GM18499 (cell line): ENCODE measurements at regions not wholly inside any gene's neighbourhood (a gene's known extent, or its start where the extent isn't known, plus 50 kb on each side); places are given as distances from the start of the nearest gene placed in this dataset.

Experiments used
- ATAC-seq: cut with Tn5 transposase; IDR thresholded peaks from one replicate; pipeline ENCODE4 v1.9.1; 2021; ENCODE audit warnings: moderate number of reproducible peaks; ENCODE audit not compliant: insufficient read depth, unreplicated experiment

DNA sequence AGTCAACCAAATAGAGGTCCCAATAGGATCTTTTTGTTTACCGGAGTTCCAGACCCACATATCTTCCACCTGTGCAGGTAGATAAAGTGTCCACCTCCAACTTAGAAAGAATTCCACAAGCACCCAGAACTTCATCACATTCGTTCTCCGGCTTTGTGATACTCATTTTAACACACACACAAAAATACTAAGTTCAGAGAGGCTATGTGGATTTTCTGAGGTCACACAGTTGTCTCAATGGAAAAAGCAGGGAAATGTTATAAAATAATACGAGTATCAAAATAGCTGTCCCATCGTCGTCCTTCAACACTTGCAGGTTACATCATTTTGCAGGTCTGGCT is 137.5 kb downstream of the TMCO5A start:
- ATAC-seq = no peak

DNA sequence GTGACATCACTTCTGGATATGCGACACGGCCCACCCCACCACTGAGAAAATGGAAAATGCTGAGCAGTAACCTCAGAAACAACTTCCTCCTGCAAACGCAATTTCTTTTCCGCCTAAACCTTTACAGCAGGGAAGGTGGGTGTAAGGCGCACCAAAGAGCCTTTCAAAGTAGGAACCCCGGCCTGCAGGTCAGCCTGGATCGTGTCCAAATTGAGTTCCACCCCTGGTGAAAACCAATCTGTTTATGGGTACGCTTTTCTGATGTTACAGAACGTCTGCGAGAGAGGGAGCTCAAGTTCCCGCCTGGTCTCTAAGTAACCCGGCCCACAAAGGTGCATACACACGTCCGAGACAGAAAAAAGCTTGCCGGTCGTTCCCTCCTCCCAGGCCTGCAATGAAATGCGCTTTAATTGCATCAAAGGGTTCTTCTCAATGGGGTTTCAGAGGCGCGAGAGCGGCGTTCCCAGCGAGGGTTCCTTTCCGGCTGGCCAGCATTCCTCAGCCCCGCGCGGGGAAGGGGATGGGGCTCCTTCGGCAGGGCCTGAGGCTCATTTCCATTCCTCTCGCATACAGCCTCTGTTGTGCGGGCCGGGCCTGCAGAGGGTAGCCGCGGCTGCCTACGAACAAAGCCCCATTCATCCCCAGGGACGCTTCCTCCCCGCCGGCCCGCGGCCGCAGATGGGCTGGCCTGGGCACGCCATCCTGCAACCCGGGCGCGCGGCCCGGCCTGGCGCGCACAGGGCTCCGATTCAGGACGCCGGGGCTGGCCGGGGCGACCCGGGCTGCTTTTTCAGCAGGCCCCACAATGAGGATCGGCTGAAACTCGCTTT is 138.1 kb downstream of the TMCO5A start:
- peak; percentile 31 for ATAC-seq

DNA sequence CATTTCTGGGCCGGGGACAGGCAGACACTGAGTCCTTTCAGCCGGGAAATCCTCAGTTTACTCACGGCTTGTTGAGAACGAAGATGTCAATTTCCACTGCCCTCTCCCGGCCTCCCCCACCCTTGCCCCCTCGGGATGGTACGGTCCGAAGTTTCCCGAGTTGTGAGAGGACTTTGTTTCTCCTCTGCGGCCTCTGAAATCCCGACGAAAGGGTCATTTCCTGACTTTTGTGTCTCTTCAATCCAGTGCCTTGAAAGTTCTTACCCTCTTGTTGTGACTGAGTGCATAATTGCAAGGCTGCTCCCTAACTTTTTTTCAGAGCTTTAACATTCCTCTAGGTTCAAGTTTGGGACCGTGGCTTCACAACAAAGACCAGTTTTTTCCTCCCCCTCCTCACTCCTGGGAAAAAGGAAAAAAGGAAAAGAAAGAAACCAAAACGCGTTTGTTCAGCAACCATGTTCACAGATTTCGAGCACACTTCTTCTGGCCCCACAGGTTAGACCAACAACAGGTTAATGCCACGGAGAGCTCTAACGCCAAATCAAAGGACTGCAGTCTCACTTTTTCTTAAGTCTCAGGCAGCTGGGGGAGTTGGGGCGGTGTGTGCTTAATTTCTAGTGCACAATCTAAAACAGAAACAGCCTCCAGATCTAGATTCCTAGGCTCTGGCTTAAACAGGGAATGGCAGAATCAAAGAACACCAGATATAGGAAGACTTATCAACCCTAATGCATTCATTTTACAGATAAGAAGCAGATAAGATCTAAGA is 138.9 kb downstream of the TMCO5A start:
- no peak for ATAC-seq

DNA sequence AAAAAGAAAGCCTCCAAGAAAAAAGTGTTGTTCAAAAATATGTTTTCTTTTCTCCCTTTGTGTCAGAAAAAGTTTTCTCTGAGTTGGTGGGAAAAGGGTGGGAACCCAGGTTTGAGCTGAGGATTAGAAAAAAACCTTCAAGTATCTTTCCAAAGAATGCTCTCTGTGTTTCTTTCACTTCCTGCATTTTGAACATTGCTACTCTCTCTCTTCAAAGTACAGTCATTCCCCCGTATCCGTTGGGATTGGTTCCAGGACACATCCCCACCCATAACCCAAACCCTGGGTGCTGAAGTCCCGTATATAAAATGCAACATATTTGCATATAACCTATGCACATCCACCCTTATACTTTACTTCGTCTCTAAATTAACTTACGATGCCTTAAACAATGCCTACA is 139.6 kb downstream of the TMCO5A start:
- no peak for ATAC-seq

DNA sequence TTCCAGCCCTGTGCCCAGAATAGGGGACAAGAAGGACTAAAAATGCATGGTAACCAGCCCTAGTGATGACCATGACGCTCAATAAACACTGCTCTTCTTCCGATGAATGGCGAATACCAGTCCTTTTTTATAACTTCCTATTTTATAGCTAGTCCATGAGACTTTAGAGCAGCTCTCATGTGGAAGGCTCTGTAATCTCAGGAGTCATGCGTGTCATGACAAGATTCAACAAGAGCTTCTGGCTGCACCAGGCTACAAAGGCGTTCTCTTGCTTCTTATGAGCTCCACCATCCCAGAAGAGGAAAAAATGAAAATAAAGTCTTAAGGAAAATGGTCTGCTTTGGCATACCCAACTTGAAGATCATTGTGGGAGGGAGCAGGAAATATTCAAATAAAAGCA is 141.0 kb downstream of the TMCO5A start:
- ATAC-seq = no peak

DNA sequence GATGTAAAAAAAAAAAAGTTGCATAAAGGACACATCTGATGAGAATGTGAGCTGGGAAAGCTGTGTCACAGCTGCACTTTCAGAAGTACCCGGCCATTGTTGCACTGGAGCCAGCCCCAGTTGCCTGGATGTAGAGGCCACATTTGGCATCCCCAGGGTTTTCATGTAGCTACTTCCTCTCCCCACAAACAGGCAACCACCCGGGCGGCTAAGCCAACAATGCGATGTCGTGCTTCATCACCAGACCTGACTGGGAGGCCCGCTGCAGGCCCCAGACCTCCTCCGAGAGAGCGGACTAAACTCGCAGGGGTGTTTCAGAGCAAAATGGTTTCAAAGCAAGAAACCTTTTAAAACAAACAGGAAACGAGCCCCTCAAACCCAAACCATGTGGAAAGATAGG is 142.3 kb downstream of the TMCO5A start:
- no peak for ATAC-seq

DNA sequence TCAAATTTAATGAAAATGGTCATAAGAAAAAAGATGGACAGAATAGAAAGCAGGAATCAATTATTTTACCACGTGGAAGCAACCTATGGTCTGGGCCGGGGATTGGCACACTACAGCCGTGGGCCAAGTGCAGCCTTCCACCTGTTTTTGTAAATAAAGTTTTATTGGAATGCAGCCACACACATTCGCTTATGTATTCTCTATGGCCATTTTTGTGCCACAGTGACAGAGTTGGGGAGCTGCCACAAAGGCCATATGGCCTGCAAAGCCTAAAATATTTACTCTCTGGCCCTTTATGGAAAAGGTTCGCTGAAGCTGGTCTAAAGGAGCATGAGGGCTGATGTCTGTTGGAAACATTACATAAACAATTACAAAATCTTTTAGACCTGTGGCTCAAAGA is 144.8 kb downstream of the TMCO5A start:
- ATAC-seq = no peak

DNA sequence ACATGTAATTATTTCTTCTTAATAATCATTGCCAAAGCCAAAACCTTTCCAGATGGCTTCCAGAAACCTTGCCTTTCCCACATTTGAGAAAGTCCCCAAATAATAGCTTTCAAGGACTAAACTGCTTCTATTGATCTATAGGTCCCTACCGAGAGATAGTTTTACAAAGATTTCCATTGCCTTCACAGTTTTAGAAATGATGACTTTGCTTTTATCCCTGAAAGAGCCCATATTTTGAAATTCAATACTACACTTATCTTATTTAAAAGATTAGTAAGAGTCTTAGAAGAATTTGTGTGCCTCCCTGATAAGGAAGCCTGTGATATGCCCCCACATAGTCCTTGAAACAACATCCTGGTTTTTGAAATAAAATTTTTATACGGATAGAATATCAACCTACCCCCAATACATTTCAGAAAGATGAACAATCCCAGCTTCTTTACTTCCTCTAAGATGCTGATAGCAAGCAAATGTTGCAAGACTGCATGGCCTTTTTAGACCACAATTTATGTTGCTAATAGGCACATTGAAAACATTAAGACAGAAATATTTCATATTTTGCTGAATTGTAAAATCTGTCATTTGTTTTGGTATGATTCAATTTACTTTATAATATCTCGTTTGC is 146.3 kb downstream of the TMCO5A start:
- no peak for ATAC-seq

DNA sequence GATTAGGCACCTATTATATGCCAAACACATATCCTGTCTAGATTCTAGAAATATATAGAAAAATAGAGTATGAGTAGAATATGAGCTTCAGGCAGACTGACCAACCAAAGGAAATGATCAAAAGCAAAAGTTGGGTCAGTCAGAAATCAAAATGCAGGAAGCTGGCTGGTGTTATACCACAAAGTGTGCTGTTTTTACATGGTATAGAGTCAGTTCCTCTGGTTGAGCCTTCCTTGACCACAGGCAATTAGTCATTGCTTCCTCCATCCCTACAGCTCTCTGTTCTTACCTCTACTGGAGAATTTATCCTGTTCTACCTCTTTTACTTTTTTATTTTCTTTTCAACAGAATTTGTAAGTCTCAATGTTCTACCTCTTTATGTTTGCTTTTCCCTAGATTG is 149.8 kb downstream of the TMCO5A start:
- ATAC-seq = peak; percentile 62

DNA sequence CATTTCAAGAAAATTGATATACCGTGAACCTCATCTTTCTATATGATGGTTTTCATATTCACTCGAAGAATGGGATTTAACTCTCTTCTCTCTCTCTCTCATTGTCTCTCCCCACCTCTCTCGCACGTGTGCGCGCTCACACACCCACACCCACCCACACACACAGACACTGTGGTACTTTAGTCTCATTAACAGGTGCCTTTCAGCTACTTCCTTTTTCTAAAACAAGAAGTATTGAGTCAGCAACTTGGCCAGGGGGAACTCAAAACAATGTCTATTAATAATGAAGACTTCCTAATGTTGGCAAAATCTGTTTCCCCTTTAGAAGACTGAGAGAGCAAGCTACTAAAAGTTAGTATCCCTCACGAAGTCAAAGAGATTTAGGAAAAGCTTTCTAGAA is 150.7 kb downstream of the TMCO5A start:
- peak; percentile 52 for ATAC-seq

DNA sequence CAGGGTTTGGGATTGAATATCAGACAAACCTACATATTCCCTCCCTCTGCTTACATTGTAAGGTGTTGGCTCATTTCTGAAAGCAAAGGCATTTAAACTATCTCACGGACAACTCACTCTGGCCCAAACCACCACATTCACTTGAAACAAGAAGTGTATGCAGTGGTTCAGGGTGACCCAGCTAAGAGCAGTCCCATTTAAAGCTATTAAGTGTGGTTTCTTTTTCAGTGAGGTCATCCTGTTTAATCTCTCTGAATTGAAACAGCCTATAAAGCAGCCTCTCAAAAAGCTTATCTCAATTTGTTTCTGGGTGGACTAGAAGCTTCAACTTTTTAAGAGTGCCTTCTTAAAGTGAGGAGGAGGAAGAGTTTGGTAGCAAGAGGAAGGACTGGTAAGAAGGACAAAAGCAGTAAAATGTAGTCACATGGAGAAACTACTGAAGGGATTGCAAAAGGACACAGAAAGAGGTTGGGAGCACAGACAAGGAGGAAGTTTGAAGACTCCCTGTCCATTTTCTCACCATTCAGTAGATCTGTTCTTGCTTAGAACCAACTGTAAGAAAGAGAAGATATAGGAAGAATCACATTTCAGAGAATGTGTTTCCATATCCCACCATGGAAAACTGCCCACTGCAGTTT is 151.6 kb downstream of the TMCO5A start:
- peak; percentile 44 for ATAC-seq

DNA sequence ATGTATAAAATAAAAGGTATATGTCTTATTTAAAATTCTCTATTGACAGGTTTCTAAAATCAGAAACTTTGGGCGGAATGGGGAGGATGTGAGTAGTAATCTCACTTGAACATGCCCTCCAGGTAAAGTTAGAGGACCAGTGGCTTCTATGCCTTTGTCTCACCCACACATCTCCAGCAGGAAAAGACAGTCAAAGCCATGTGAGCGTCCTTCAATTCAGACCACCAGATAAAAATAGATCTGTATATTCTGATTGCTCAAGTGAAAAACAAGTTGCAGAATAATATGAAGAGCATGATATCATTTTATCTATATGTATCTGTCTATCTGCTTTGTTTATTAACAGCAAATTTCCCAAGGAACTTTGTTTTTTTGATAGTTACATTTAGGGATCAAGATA is 152.2 kb downstream of the TMCO5A start:
- no peak for ATAC-seq

DNA sequence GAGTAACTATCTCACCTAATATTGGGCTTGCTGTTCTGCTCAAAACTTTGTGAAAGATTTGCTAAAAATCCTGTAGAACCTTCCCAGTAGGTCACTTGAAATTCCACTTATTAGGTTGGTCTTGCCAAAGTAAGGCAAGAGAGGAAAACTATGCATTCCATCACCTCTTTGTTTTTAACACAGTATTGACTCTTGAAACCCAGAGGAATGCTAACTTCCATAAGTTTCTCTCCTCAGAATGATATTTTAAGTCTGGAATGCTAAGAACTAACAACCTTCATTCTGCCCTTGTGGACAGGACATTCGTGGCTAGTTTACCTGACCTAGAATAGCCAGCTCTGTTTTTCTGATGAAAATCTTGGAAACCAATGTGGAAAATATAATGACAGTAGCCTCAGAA is 154.5 kb downstream of the TMCO5A start:
- no peak for ATAC-seq

DNA sequence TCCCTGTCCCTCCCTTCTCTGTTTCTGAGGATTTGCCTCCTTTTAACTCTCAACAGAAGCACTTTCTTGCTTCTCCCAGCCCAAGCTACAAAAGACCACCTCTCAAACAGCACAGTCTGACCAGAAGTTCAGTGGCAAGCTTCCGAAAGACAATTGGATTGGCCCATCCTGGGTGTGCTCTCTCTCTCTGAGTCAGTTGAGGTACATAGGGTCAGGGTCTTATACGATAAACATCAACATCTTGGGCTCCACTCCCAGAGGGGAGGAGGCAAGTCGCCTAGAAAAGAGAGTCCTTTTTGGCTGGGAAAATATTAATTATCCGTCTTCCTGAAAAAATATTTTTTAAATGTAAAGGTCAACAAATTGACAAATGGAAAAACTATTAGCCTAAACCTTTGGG is 155.8 kb downstream of the TMCO5A start:
- no peak for ATAC-seq

DNA sequence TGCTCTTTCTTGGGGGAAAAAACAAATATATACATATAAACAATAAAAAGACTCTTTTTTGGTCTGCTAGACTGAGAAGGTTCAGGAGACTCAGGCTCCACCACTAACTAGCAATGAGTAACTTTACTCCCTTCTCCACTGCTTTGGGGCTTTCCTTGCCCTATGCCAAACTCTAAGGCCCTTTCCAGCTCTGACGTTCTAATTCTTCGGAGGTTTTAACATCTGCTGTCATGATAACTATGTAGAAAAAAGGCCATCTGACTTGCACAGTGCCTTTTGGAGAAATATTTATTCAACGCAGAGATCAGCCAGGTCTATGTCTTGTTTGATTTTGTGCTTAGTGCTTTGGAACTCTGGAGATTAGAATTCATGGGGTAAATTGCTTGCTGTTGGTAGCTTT is 156.2 kb downstream of the TMCO5A start:
- ATAC-seq = no peak

DNA sequence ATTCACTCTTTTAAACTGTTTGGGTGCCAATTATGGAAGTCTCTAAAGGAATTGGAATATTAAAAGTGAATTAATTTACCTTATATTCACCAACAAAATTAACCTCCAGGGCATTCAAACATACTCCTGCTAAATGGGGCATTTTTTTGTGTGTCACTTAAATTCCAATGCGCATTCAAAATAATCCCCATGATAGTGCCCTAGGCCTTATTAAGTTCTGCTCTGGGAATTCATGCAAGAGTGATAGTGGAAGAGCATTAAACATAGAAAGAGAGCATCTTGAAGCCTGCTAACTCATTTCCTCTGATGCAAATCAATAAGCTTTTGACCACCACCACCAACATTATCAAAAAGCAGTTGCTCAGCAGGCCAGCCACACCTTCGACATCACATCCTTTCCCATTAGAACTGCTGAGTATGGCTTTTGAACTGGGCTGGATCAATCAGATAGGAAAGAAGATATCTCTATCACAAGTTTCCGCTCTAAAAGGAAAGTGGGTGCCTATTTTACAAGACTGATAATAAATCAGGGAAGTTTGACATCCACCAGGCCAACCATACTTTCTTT is 156.7 kb downstream of the TMCO5A start:
- no peak for ATAC-seq

DNA sequence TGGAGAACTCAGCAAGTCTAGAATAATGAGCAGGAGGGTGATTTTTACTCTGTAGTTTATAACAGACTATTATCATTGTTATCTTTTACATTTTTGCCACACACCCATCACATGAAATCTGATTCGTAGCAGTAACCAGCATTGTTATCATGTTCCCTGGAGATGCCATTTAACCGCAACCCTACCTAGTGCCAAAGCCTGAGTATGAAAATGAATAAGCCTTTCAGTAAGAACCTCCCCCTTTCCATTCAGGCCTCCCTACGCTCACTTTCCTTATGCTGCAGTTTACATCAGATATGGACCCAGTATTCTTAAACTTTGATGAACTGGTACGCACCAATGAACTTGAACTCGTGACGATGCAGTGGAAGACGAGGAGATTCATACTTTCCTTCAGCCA is 158.7 kb upstream of the SPRED1 start:
- no peak for ATAC-seq

DNA sequence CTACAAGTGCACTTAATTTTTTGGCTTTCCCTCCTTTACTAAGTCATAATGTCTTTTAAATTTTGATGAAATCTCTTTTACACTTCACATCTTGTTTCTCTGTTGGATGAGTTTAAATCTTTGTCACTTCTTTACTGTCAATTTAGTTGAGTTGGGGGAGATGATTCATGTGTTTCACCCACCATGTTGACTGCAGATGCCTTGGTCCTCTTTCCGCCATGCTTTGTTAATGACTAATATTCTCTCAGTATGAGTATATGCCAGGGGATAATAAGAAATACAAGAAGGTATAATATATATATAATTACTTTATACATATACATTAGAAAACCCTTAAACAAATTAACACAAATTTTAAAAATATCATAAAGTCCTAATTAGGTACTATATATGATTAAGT is 149.7 kb upstream of the SPRED1 start:
- no peak for ATAC-seq

DNA sequence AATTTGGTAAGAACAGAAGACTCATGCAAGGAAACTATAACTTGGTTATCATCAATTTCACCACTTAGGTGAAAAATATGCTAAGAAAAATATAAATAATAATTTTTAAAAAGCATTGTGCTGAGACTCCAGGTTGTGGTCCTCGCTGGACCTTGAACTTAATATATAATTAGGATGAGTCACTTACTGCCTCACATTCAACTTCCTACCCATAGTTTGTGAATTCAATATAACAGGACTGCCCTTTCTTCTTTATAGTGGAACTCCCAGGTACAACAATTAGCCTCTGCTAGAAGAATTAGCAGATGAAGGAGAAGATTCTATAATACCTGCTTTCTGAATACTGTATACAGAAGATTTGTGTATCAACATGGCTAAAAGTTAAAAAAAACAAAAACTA is 149.1 kb upstream of the SPRED1 start:
- ATAC-seq = no peak

DNA sequence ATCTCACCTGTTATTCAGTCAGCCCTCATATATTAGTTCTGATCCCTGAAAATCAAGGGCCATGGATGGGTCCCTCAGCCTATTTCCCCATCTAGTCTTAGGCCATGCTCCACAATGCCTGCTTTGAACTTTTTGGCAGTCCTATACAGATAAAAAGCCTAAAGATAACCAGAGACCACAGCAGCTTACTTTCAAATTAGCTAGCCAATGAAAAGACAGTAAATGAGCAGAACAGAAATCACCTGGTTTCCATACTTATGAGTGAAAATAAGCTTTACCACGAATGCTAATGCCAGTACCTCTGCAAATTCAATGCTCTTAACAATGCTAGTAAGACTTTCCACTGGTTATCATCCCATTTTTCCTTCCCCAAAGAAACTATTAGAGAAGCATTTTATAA is 141.6 kb upstream of the SPRED1 start:
- no peak for ATAC-seq

DNA sequence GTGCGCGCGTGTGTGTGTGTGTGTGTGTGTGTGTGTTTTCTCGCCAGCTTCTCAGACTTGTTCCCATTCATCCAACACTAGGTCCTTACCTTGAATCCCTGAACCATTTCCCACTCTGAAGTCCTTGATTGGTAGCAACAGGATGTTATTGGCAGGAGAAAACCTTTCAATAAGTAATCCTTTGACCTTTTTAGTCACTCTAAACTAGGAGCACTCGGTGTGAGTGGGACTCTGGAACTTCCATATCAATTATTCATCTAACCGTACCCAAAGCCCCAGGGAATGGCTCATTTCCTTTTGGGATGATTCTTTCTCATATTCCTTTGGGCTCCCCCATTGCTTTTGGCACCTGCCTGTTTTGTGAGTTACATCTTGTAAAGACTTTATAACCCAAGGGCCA is 140.2 kb upstream of the SPRED1 start:
- no peak for ATAC-seq
